ENCODE measurements at regions not wholly inside any gene's neighbourhood (a gene's known extent, or its start where the extent isn't known, plus 50 kb on each side); places are given as distances from the start of the nearest gene placed in this dataset.
"Not testable (repeated sequence)": the region's sequence is repeated elsewhere in the genome, so short reads cannot be mapped to it uniquely, and the experiment has no call there.

- Histone ChIP-seq H3K27me3 (replicated peaks in 1 of 4; ENCODE audit: control extremely low read depth in 1 of 4, control insufficient read depth in 3 of 4, insufficient read depth in 4 of 4, low read length in 3 of 4) (no peaks in the 10 kb centered on the region), H3K9me3 (ENCODE audit: control extremely low read depth in 1 of 3, control insufficient read depth in 2 of 3, insufficient read depth in 1 of 3, low read length in 2 of 3) (peaks cover 0 to 9% (median 2%) of the 10 kb centered on the region in 3 donors), H3K27ac (ENCODE audit: low read length in 2 of 2) (no peak overlapping the region), H3K4me2 (replicated peaks; ENCODE audit: low read depth, low read length, poor library complexity, severe bottlenecking) (no peak overlapping the region), H3K79me2 (ENCODE audit: control insufficient read depth, insufficient read depth, low read length) (no peaks in the 10 kb centered on the region), H3K4me1 (ENCODE audit: control insufficient read depth in 2 of 2, insufficient read depth in 2 of 2, low read length in 2 of 2) (no peaks in the 10 kb centered on the region), H3K4me3 (ENCODE audit: control extremely low read depth in 1 of 5, extremely low read depth in 1 of 5, insufficient read depth in 1 of 5, low read depth in 2 of 5, low read length in 4 of 5) (no peak overlapping the region), H2AFZ (ENCODE audit: insufficient read depth, low read depth, low read length, poor library complexity, severe bottlenecking) (no peak overlapping the region), H3K36me3 (replicated peaks in 1 of 2; ENCODE audit: control extremely low read depth in 1 of 2, control insufficient read depth in 1 of 2, extremely low read depth in 1 of 2, insufficient read depth in 2 of 2, low read length in 1 of 2) (no peaks in the 10 kb centered on the region), H3K9ac (ENCODE audit: low read length) (no peak overlapping the region), H4K20me1 (ENCODE audit: control insufficient read depth, insufficient read depth, low read length, poor library complexity, severe bottlenecking) (no peaks in the 10 kb centered on the region)
- DNase-seq = no peak
- ChIA-PET CTCF (no interaction called here), POLR2A (no interaction called here)
- Mint-ChIP-seq H3K27me3 (no peaks in the 10 kb centered on the region), H3K4me1 (no peaks in the 10 kb centered on the region), H3K27ac (no peak overlapping the region), H3K4me3 (no peak overlapping the region), H3K9me3 (ENCODE audit: insufficient read depth) (peaks cover 12% of the 10 kb centered on the region)
- ATAC-seq (ENCODE audit: low read depth) = no peak
- intact Hi-C loops (cut with micrococcal nuclease) = no loop called here
- 50% methylated on average over 2 of the region's 6 CpGs for WGBS (ENCODE audit: insufficient coverage)
- TF ChIP-seq EZH2 (IDR thresholded peaks at IDR 0.05; ENCODE audit: borderline replicate concordance, insufficient read depth, low read depth, low read length, poor library complexity, severe bottlenecking) (no peak), CTCF (IDR thresholded peaks at IDR 0.05) (no peak)
Measured at GRCh38 chr16:35599429-35600160, 2140.2 kb downstream of the TP53TG3F start.

- POLR2A ChIA-PET; ATAC-seq (ENCODE audit: low read depth); DNase-seq; intact Hi-C loops (cut with micrococcal nuclease); H3K27ac Mint-ChIP-seq; H3K9ac ChIP-seq (ENCODE audit: low read length); H3K4me1 Mint-ChIP-seq; H3K4me1 ChIP-seq (ENCODE audit: control insufficient read depth in 2 of 2, insufficient read depth in 2 of 2, low read length in 2 of 2); H2AFZ ChIP-seq (ENCODE audit: insufficient read depth, low read depth, low read length, poor library complexity, severe bottlenecking); H3K9me3 ChIP-seq (ENCODE audit: control extremely low read depth in 1 of 3, control insufficient read depth in 2 of 3, insufficient read depth in 1 of 3, low read length in 2 of 3); H4K20me1 ChIP-seq (ENCODE audit: control insufficient read depth, insufficient read depth, low read length, poor library complexity, severe bottlenecking); H3K27me3 ChIP-seq (replicated peaks in 1 of 4; ENCODE audit: control extremely low read depth in 1 of 4, control insufficient read depth in 3 of 4, insufficient read depth in 4 of 4, low read length in 3 of 4); CTCF ChIA-PET; H3K4me3 Mint-ChIP-seq; H3K27me3 Mint-ChIP-seq; H3K27ac ChIP-seq (ENCODE audit: low read length in 2 of 2); H3K36me3 ChIP-seq (replicated peaks in 1 of 2; ENCODE audit: control extremely low read depth in 1 of 2, control insufficient read depth in 1 of 2, extremely low read depth in 1 of 2, insufficient read depth in 2 of 2, low read length in 1 of 2); H3K4me2 ChIP-seq (replicated peaks; ENCODE audit: low read depth, low read length, poor library complexity, severe bottlenecking); H3K79me2 ChIP-seq (ENCODE audit: control insufficient read depth, insufficient read depth, low read length); H3K4me3 ChIP-seq (ENCODE audit: control extremely low read depth in 1 of 5, extremely low read depth in 1 of 5, insufficient read depth in 1 of 5, low read depth in 2 of 5, low read length in 4 of 5): not testable (repeated sequence)
- peaks cover 12% of the 10 kb centered on the region for H3K9me3 Mint-ChIP-seq (ENCODE audit: insufficient read depth)
- WGBS (ENCODE audit: insufficient coverage) = 97% methylated on average over 2 of the region's 2 CpGs
Measured at GRCh38 chr16:35600161-35600555, 2140.7 kb downstream of the TP53TG3F start.

Data from B cell (primary cell).